ENCODE measurements at regions not wholly inside any gene's neighbourhood (a gene's known extent, or its start where the extent isn't known, plus 50 kb on each side); places are given as distances from the start of the nearest gene placed in this dataset.

GRCh38 chr7:69388452-69389137 is 209.7 kb upstream of the AUTS2 start:
- TF ChIP-seq CTCF (IDR thresholded peaks at IDR 0.05), result no peak
- no peak for TF ChIP-seq POLR2A (IDR thresholded peaks at IDR 0.05)
